CMK (cell line): ENCODE measurements at regions not wholly inside any gene's neighbourhood (a gene's known extent, or its start where the extent isn't known, plus 50 kb on each side); places are given as distances from the start of the nearest gene placed in this dataset.

Experiments
- DNase-seq: peaks from one replicate; pipeline ENCODE4 v3.0.0-alpha.2; 2010; ENCODE audit warnings: low read depth

- DNase-seq = no peak
These were observed 143.3 kb upstream of the ANKFN1 start for GRCh38 chr17:56009795-56010651.

DNA sequence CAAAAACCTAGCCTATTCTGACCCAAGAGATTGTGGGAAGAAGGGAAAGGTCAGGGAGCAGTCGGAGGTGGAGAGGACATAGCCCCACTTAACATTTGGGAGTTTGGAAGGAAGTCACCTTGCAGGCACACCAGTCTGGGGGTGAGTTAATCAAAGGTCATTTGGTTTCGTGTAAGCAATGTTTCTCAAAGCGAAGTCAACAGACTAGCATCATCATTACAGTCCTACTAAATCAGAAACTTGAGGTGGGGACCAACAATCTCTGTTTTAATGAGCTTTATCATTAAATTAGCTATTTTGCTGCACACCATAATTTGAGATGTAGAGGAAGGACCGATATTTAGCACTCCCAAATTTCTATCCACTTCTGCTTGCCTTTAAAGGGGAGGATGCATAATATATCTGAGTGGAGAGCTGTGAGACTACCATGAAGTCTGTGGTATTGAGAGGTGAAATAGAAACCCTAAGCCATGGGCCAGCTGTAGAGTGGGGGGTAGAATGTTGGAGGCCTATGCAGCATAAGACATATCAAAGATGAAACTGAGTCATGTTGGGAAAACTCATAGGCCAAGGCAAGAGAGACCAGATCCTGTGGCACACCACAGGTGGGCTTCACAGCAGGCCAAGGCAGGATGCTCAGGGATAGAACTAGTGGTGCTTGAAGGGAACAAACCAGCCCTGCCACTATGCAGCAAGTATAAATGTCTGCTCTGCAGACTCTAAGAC lies 141.7 kb upstream of the ANKFN1 start:
- no peak for DNase-seq

DNA sequence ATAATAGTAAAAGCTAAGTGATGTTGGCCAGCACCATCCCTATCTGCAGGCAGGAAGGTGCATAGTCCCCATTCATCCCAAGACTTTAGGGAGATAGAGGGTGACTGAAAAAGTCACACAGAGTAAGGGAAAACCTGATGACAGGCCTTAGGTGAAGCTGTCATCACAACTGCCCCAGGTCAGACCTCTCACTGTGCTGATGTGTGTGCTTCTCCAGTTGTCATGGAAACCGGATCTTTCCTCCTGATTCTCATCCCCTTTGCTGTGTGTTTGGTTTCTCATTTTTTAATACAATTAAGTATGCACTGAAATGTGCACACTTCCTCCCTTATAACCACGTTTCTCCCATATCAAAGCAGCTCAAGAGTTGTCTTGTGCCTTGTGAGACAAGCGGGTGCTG lies 135.1 kb upstream of the ANKFN1 start:
- no peak for DNase-seq

- no peak for DNase-seq
These were observed 132.9 kb upstream of the ANKFN1 start for GRCh38 chr17:56020369-56020768.

DNA sequence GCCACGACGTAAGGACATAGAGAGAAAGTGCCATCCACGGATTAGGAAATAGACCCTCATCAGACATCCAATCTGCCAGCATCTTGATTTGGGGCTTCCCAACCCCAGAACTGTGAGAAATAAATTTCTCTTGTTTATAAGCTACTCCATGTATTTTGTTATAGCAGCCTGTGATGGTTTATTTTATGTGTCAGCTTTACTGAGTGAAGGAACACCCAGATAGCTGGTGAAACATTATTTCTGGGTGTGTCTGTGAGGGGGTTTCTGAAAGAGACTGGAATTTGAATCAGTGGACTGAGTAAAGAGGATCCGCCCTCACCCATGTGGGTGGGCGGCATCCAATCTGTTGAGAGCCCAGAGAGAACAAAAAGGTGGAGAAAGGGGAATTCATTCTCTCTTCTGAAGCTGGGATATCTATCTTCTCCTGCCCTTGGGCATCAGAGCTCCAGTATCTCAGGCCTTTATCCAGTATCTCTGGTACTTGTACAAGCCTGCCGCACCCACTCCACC lies 131.5 kb upstream of the ANKFN1 start:
- DNase-seq = no peak

DNA sequence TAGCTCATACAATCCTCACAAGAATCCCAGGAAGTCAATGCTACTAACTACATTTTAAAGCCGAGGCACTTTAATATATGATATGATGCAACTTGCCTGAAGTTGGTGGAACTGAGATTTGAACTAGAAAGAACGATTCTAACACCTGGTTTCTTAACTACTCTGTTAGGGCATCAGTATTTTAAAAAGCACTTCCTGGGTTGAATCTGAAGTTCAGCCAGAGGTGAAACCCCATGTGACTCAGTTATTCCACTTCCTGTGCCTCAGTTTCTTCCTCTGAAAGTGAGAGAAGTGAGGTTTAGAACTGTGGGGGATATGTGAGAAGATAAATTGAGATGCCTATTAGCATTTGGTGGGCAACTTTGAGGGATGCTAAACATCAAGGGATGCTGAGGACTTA lies 129.4 kb upstream of the ANKFN1 start:
- no peak for DNase-seq

DNA sequence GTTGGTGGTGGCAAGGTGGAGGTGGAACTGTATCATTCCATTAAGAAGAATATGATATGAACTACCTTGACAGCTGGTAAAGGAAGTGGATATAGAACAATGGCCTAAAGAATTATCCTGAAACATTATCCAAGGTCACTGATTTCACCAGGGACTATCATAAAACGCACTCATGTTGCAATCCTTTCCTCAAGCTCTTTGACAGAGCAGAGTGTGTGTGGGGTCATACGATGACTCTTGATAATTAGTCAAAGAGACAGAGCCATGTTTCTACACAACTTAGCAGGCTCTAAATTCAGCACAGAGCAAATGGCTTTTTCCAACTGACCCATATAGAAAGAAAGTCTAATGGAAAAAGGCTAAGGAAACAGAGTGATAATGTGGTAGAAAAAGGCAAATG lies 126.4 kb upstream of the ANKFN1 start:
- no peak for DNase-seq

- DNase-seq = no peak
These were observed 124.4 kb upstream of the ANKFN1 start for GRCh38 chr17:56028837-56029236.

DNA sequence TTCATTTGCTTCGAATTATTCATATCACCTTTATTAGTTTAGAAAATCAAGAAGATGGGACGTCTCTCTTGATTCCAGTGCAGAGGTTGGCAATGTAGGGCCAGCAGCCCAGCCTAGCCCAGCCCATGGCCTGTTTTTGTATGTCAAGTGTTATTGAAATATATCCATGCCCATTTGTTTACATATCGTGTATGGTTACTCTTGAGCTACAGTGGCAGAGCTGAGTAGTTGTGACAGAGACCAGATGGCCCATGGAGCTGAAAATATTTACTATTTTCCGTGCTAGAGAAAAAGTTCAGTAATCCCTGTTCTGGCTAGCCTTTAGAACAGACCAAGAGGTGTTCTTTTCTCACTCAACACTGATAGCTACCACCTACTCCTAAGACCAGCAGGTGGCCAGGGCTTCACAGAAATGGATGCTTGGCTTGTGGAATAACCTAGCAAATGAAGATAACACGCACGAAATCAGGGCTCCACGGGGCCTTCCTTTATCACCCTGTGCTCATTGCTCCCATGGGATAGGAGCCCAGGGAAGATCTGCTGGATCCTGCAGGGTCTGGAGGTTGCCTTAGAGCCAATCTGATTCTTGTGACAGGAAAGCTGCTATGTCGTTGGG lies 123.2 kb upstream of the ANKFN1 start:
- DNase-seq = no peak

DNA sequence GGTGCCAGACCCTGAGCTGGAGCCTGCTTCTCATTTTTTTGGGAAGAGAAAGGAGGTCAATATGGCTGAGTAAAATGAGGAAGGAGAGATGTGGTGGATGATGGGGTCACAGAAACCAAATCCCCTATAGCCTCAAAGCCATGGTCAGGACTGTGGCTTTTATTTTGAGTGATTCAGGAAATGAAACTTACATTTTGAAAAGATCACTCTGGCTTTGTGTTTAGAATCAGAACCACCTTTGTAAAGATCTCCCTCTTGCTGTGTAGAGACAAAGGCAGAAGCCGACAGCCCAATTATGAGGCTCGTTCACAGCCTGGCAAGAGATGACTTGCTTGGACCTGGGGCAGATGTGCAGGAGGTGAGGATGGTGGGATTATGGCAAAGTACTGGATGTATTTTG lies 121.6 kb upstream of the ANKFN1 start:
- DNase-seq = no peak

DNA sequence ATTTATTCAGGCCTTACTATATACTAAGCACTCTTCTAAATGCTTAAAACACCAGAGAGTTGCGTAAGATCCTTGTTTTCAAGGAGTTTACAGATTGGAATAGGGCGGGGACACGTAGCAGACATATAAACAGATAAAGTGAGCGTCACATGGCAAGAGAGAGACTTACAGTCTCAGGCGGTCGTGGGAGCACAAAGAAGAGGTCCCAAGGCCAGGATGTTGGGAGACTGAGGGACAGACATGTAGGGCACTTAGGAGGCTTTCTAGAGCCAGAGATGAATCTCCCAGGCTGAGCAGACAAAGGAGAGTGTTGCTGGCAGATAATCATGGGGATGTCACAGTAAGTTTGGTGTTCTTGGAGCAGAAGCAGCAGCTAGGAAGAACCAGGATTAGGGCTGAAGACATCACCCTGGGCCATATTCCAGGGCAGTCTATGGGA lies 119.1 kb upstream of the ANKFN1 start:
- no peak for DNase-seq

GRCh38 chr17:56038131-56038530 lies 115.1 kb upstream of the ANKFN1 start:
- no peak for DNase-seq

DNA sequence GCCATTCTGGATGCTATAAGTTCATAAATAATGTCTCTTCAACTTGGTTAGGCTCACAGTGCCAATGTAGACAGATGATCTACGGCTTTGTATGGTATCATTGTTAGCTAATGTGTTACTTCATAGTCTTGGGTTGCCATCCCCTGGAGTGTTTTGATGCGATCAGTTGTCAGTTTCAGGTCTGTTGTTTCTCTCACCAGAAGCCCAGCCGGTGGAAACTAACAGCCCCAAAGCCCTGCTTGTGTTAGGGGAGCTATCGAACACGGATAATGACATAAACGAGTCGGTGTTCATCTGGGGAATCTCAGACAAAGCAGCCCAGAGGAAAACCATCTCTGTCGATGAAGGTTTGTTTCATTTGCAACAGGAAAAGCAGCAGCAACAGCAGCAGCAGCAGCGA lies 107.4 kb upstream of the ANKFN1 start:
- DNase-seq = no peak

DNA sequence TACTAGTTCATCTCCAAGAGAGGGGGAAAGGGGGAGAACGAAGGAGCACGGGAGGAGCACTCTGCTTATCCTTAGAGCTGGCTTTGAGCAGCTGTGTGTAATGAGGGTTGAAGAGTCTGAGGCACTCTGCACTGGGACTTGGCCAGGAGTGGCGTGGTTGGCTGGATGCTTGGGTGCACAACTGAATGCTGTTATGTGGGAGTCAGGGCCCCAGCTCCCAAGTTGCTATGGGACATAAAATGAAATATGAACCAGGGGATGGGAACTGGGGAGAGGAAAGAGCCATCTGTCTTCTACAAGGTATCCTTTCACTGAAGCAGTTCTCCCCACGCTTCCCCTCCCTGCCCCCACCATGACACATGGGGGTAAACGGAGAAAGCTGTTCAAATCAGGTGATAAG lies 105.9 kb upstream of the ANKFN1 start:
- DNase-seq = no peak

GRCh38 chr17:56057869-56058268 lies 95.4 kb upstream of the ANKFN1 start:
- DNase-seq = no peak

- no peak for DNase-seq
These were observed 88.8 kb upstream of the ANKFN1 start for GRCh38 chr17:56064506-56064905.

GRCh38 chr17:56074361-56074890 lies 78.8 kb upstream of the ANKFN1 start:
- no peak for DNase-seq

- no peak for DNase-seq
These were observed 76.3 kb upstream of the ANKFN1 start for GRCh38 chr17:56076980-56077379.

GRCh38 chr17:56083475-56083874 lies 69.8 kb upstream of the ANKFN1 start:
- no peak for DNase-seq

DNA sequence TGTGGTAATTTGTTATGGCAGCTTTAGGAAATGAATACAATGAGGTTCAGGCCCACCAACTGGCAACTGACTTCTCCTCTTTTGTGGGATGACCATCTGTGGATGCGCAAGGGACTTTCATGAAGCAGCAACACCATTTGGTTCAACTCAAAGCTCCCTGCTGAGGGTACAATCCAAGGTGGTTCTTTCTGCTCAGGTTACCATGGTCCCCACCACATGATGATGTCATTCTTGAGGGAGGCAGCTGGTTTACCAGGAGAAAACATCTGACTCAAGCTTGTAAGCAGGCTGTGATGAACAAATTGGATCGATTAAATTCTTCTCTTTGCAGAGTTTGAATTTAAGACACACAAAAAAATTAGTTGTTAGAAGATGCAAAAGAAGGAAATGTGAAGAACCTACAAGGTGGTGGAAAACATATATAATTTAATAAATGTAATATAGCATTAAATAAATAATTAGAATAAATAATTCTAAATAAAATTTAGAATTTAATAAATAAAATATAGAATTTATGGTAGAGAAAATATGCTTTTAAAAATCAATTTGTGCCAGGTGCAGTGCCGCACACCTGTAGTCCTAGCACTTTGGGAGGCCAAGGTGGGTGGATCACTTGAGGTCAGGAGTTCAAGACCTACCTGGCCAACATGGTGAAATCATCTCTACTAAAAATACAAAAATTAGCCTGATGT lies 67.6 kb upstream of the ANKFN1 start:
- no peak for DNase-seq

DNA sequence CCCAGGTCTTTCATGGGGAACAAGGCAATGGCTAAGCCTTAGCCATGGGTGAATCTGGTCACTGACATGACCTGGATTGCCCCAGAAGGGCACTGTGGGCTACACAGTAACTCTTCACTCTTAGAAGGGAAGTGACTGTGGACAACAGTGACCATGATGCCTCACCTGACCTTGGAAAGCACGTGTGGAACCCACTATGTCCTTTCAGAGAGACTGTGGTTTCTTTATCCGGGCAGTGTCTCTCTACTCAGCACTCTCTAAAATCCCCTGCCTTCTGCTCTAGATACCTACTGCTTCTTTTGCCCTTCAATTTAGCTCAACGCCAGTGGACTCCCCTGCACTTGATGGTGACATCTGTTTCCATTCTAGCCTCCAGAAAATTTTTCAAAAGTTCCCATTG lies 66.1 kb upstream of the ANKFN1 start:
- DNase-seq = no peak
